Activated T-helper 1 cell treated with anti-CD3 and anti-CD28 coated beads, Interleukin-12 subunit alpha, Interleukin-12 subunit beta, Interleukin-2, Interleukin-4 antibody, amounts not matched to agents 30 ng/mL and 10 ng/mL and 1 ng/mL, durations not matched to agents 14 hours and 24 hours and 36 hours (primary cell): ENCODE measurements at regions not wholly inside any gene's neighbourhood (a gene's known extent, or its start where the extent isn't known, plus 50 kb on each side); places are given as distances from the start of the nearest gene placed in this dataset.

Experiments used
- DNase-seq: peaks from one replicate; pipeline ENCODE4 v3.0.0; 2021; ENCODE audit warnings: low spot score
- H3K27ac Mint-ChIP-seq: one replicate; pipeline ENCODE4 v1.8.0; 2021; ENCODE audit warnings: mild to moderate bottlenecking, mixed read lengths
- H3K27me3 Mint-ChIP-seq: one replicate; pipeline ENCODE4 v1.8.0; 2022; ENCODE audit warnings: mild to moderate bottlenecking, moderate library complexity, mixed read lengths; ENCODE audit not compliant: insufficient read depth
- H3K36me3 Mint-ChIP-seq: one replicate; pipeline ENCODE4 v1.8.0; 2021; ENCODE audit warnings: low read depth, mixed read lengths
- H3K4me1 Mint-ChIP-seq: one replicate; pipeline ENCODE4 v1.8.0; 2021; ENCODE audit warnings: low read depth, mixed read lengths
- H3K4me3 Mint-ChIP-seq: one replicate; pipeline ENCODE4 v1.8.0; 2021; ENCODE audit warnings: mild to moderate bottlenecking, moderate library complexity, mixed read lengths
- H3K9me3 Mint-ChIP-seq: one replicate; pipeline ENCODE4 v1.8.0; 2021; ENCODE audit warnings: mixed read lengths
- intact Hi-C: fragments of 100-400 bp; cut with micrococcal nuclease; formaldehyde crosslinking; loops from one replicate; pipeline ENCODE4 v1.15.1; 2024

GRCh38 chr3:23656199-23656598 is 149.6 kb upstream of the UBE2E1 start:
- Mint-ChIP-seq H3K27ac (no peak overlapping the region), H3K4me1 (peaks cover 8% of the 10 kb centered on the region), H3K36me3 (no peaks in the 10 kb centered on the region), H3K27me3 (peaks cover 11% of the 10 kb centered on the region), H3K4me3 (no peak overlapping the region), H3K9me3 (peaks cover 11% of the 10 kb centered on the region)
- intact Hi-C loops, result no loop called here
- DNase-seq, result no peak

GRCh38 chr3:23656821-23657220 is 148.9 kb upstream of the UBE2E1 start:
- Mint-ChIP-seq H3K27me3 (peaks cover 10% of the 10 kb centered on the region), H3K36me3 (no peaks in the 10 kb centered on the region), H3K27ac (no peak overlapping the region), H3K4me1 (peaks cover 8% of the 10 kb centered on the region), H3K9me3 (peaks cover 11% of the 10 kb centered on the region), H3K4me3 (no peak overlapping the region)
- intact Hi-C loops, result no loop called here
- no peak for DNase-seq

- H3K27ac Mint-ChIP-seq, result no peak overlapping the region
- no peak overlapping the region for H3K4me3 Mint-ChIP-seq
- intact Hi-C loops, result no loop called here
- H3K36me3 Mint-ChIP-seq, result no peaks in the 10 kb centered on the region
- peaks cover 9% of the 10 kb centered on the region for H3K27me3 Mint-ChIP-seq
- peaks cover 11% of the 10 kb centered on the region for H3K9me3 Mint-ChIP-seq
- DNase-seq, result no peak
- peaks cover 8% of the 10 kb centered on the region for H3K4me1 Mint-ChIP-seq
These were observed 148.1 kb upstream of the UBE2E1 start for GRCh38 chr3:23657647-23658046.

- Mint-ChIP-seq H3K36me3 (no peaks in the 10 kb centered on the region), H3K27ac (no peak overlapping the region)
- intact Hi-C loops, result no loop called here
These were observed 146.5 kb upstream of the UBE2E1 start for GRCh38 chr3:23659274-23659673.

GRCh38 chr3:23659840-23660430 is 145.8 kb upstream of the UBE2E1 start:
- H3K27ac Mint-ChIP-seq, result no peak overlapping the region
- intact Hi-C loops, result no loop called here
- H3K36me3 Mint-ChIP-seq, result no peaks in the 10 kb centered on the region
- no peak overlapping the region for H3K4me3 Mint-ChIP-seq
- H3K27me3 Mint-ChIP-seq, result peaks cover 10% of the 10 kb centered on the region
- H3K9me3 Mint-ChIP-seq, result peaks cover 11% of the 10 kb centered on the region
- DNase-seq, result no peak
- H3K4me1 Mint-ChIP-seq, result no peaks in the 10 kb centered on the region

More at GRCh38 chr3:23659274-23659673, 146.5 kb upstream of the UBE2E1 start:
- Mint-ChIP-seq H3K4me1 (no peaks in the 10 kb centered on the region), H3K9me3 (peaks cover 11% of the 10 kb centered on the region), H3K4me3 (no peak overlapping the region), H3K27me3 (peaks cover 7% of the 10 kb centered on the region)
- no peak for DNase-seq

- intact Hi-C loops, result no loop called here
- Mint-ChIP-seq H3K4me3 (no peak overlapping the region), H3K36me3 (no peaks in the 10 kb centered on the region), H3K27ac (no peak overlapping the region), H3K27me3 (peaks cover 11% of the 10 kb centered on the region), H3K9me3 (peaks cover 6% of the 10 kb centered on the region), H3K4me1 (no peaks in the 10 kb centered on the region)
- DNase-seq, result no peak
These were observed 143.6 kb upstream of the UBE2E1 start for GRCh38 chr3:23662079-23662617.

GRCh38 chr3:23663246-23663645 is 142.5 kb upstream of the UBE2E1 start:
- H3K4me3 Mint-ChIP-seq, result no peak overlapping the region
- H3K27me3 Mint-ChIP-seq, result peaks cover 10% of the 10 kb centered on the region
- H3K9me3 Mint-ChIP-seq, result no peaks in the 10 kb centered on the region
- no peak overlapping the region for H3K27ac Mint-ChIP-seq
- intact Hi-C loops, result no loop called here
- no peaks in the 10 kb centered on the region for H3K4me1 Mint-ChIP-seq
- DNase-seq, result no peak
- H3K36me3 Mint-ChIP-seq, result no peaks in the 10 kb centered on the region

GRCh38 chr3:23663661-23664186 is 142.0 kb upstream of the UBE2E1 start:
- H3K4me1 Mint-ChIP-seq, result no peaks in the 10 kb centered on the region
- peaks cover 11% of the 10 kb centered on the region for H3K27me3 Mint-ChIP-seq
- H3K4me3 Mint-ChIP-seq, result no peak overlapping the region
- no peaks in the 10 kb centered on the region for H3K36me3 Mint-ChIP-seq
- intact Hi-C loops, result no loop called here
- no peak for DNase-seq
- no peak overlapping the region for H3K27ac Mint-ChIP-seq
- no peaks in the 10 kb centered on the region for H3K9me3 Mint-ChIP-seq

- Mint-ChIP-seq H3K36me3 (no peaks in the 10 kb centered on the region), H3K4me1 (no peaks in the 10 kb centered on the region), H3K4me3 (no peak overlapping the region), H3K27me3 (peaks cover 14% of the 10 kb centered on the region), H3K27ac (no peak overlapping the region), H3K9me3 (no peaks in the 10 kb centered on the region)
- intact Hi-C loops, result no loop called here
- no peak for DNase-seq
These were observed 141.3 kb upstream of the UBE2E1 start for GRCh38 chr3:23664459-23664858.

GRCh38 chr3:23665741-23666140 is 140.0 kb upstream of the UBE2E1 start:
- H3K4me3 Mint-ChIP-seq, result no peak overlapping the region
- no peak for DNase-seq
- H3K27me3 Mint-ChIP-seq, result peaks cover 14% of the 10 kb centered on the region
- no peaks in the 10 kb centered on the region for H3K36me3 Mint-ChIP-seq
- H3K4me1 Mint-ChIP-seq, result no peaks in the 10 kb centered on the region
- no peaks in the 10 kb centered on the region for H3K9me3 Mint-ChIP-seq
- intact Hi-C loops, result no loop called here
- no peak overlapping the region for H3K27ac Mint-ChIP-seq

GRCh38 chr3:23666818-23667217 is 138.9 kb upstream of the UBE2E1 start:
- Mint-ChIP-seq H3K4me1 (no peaks in the 10 kb centered on the region), H3K36me3 (no peaks in the 10 kb centered on the region), H3K27me3 (peaks cover 17% of the 10 kb centered on the region), H3K4me3 (no peak overlapping the region), H3K27ac (no peak overlapping the region), H3K9me3 (no peaks in the 10 kb centered on the region)
- no peak for DNase-seq
- intact Hi-C loops, result no loop called here

GRCh38 chr3:23667536-23668429 is 138.0 kb upstream of the UBE2E1 start:
- no peaks in the 10 kb centered on the region for H3K9me3 Mint-ChIP-seq
- intact Hi-C loops, result no loop called here

GRCh38 chr3:23668430-23668904 is 137.3 kb upstream of the UBE2E1 start:
- Mint-ChIP-seq H3K36me3 (no peaks in the 10 kb centered on the region), H3K4me1 (no peaks in the 10 kb centered on the region), H3K4me3 (no peak overlapping the region), H3K9me3 (no peaks in the 10 kb centered on the region), H3K27ac (no peak overlapping the region), H3K27me3 (peaks cover 30% of the 10 kb centered on the region)
- no peak for DNase-seq
- intact Hi-C loops, result no loop called here

More at GRCh38 chr3:23667536-23668429, 138.0 kb upstream of the UBE2E1 start:
- DNase-seq, result no peak
- peaks cover 25% of the 10 kb centered on the region for H3K27me3 Mint-ChIP-seq
- H3K4me3 Mint-ChIP-seq, result no peak overlapping the region
- no peak overlapping the region for H3K27ac Mint-ChIP-seq
- H3K4me1 Mint-ChIP-seq, result no peaks in the 10 kb centered on the region
- no peaks in the 10 kb centered on the region for H3K36me3 Mint-ChIP-seq
